ENCODE measurements at regions not wholly inside any gene's neighbourhood (a gene's known extent, or its start where the extent isn't known, plus 50 kb on each side); places are given as distances from the start of the nearest gene placed in this dataset.

GRCh38 chr17:5881849-5882248 is 188.3 kb upstream of the WSCD1 start:
- TF ChIP-seq CTCF (IDR thresholded peaks at IDR 0.05) (no peak), POLR2A (IDR thresholded peaks at IDR 0.05; ENCODE audit: low read depth) (no peak), EP300 (IDR thresholded peaks at IDR 0.05) (no peak)

Data from esophagus muscularis mucosa (tissue), 4 donors.